GM12878 (cell line): ENCODE measurements at regions not wholly inside any gene's neighbourhood (a gene's known extent, or its start where the extent isn't known, plus 50 kb on each side); places are given as distances from the start of the nearest gene placed in this dataset.

ENCODE experiments used
- ATAC-seq: fragments of 200-7000 bp; cut with Tn5 transposase; 3 replicates; pipeline ENCODE4 v1.9.1; 2020; ENCODE audit warnings: mild to moderate bottlenecking, moderate library complexity
- BruUV-seq: library from RNA; stranded (reverse); fragments of 400-500 nt; replicated peaks from 2 replicates; lab custom pipeline; 2021; lab: Mats Ljungman, UMichigan
- CTCF ChIA-PET: fragments of 300-600 bp; sonication (Branson Sonifier 250); formaldehyde crosslinking; extraction: SDS; loops from one replicate; lab custom pipeline; 2021; ENCODE audit warnings: inconsistent platforms; lab: Yijun Ruan, JAX
- POLR2A ChIA-PET: fragments of 350-600 bp; formaldehyde crosslinking; extraction: SDS; loops from one replicate; lab custom pipeline; 2021; ENCODE audit warnings: inconsistent platforms; lab: Charles Lee
- RAD21 ChIA-PET: fragments of 300-600 bp; sonication (Branson Sonifier 250); formaldehyde crosslinking; loops from one replicate; lab custom pipeline; 2023; ENCODE audit warnings: antibody characterized with exemption; ENCODE audit not compliant: unreplicated experiment; lab: Charles Lee
- SMC1A ChIA-PET: fragments of 300-600 bp; sonication (Branson Sonifier 250); formaldehyde crosslinking; loops from one replicate; lab custom pipeline; 2023; ENCODE audit not compliant: unreplicated experiment, uncharacterized antibody; lab: Charles Lee
- DNase-seq: peaks from one replicate; pipeline ENCODE4 v3.0.0-alpha.2; 2011; ENCODE audit warnings: low read depth, low spot score
- FAIRE-seq: peaks from 3 replicates; lab custom pipeline; 2011; peaks lifted over from hg19 to GRCh38; lab: Jason Lieb, UNC
- H2AFZ ChIP-seq: 2 replicates; pipeline ENCODE4 v1.6.0; 2011; ENCODE audit warnings: low read depth, low read length, control low read depth; ENCODE audit not compliant: control insufficient read depth
- H3K27ac ChIP-seq: 2 replicates; pipeline ENCODE4 v1.5.1; 2011; ENCODE audit warnings: control low read depth; ENCODE audit not compliant: control insufficient read depth, insufficient read depth
- H3K27me3 ChIP-seq, 2 experiments: replicated peaks in 1 of 2; 2 replicates each; pipeline versions ENCODE4 v1.6.0 to v1.6.1; 2011; ENCODE audit warnings: low read length in 1 of 2; ENCODE audit not compliant: control insufficient read depth in 2 of 2, insufficient read depth in 2 of 2
- H3K36me3 ChIP-seq, 2 experiments: 2 replicates each; pipeline ENCODE4 v1.5.1; 2011; ENCODE audit warnings: low read length in 1 of 2; ENCODE audit not compliant: control insufficient read depth in 2 of 2, insufficient read depth in 2 of 2
- H3K4me1 ChIP-seq: 2 replicates; pipeline ENCODE4 v1.6.1; 2011; ENCODE audit warnings: mild to moderate bottlenecking, low read length, moderate library complexity, mixed read lengths; ENCODE audit not compliant: control insufficient read depth, insufficient read depth
- H3K4me2 ChIP-seq: 2 replicates; pipeline ENCODE4 v1.6.0; 2011; ENCODE audit warnings: control low read depth; ENCODE audit not compliant: control insufficient read depth, insufficient read depth
- H3K4me3 ChIP-seq: fragments of 200-600 bp; sonication (generic); 2 replicates; pipeline ENCODE4 v1.5.1; 2016
- H3K79me2 ChIP-seq: 2 replicates; pipeline ENCODE4 v1.6.0; 2011; ENCODE audit warnings: low read length; ENCODE audit not compliant: control insufficient read depth, insufficient read depth
- H3K9ac ChIP-seq: 2 replicates; pipeline ENCODE4 v1.8.0; 2011; ENCODE audit warnings: low read length, control low read depth, mixed read lengths; ENCODE audit not compliant: control insufficient read depth, insufficient read depth
- H3K9me3 ChIP-seq: replicated peaks from 3 replicates; pipeline ENCODE4 v1.5.1; 2011; ENCODE audit warnings: mild to moderate bottlenecking, low read length; ENCODE audit not compliant: control insufficient read depth, insufficient read depth
- H4K20me1 ChIP-seq: 2 replicates; pipeline ENCODE4 v1.6.0; 2011; ENCODE audit not compliant: control insufficient read depth, insufficient read depth
- SP1 ChIP-seq: IDR thresholded peaks from one replicate; pipeline ENCODE4 v1.6.1; 2011; ENCODE audit warnings: low read depth, low read length
- TARDBP ChIP-seq: IDR thresholded peaks from 2 replicates; pipeline ENCODE4 v1.6.1; 2016; ENCODE audit warnings: borderline replicate concordance
- WGBS: methylation state at CpG from one replicate; pipeline ENCODE4 v1.1.6; 2016; ENCODE audit warnings: low lambda C conversion rate; ENCODE audit not compliant: insufficient replicate concordance, insufficient coverage; ENCODE audit errors: missing lambda C conversion rate; 5-methylcytosine and 5-hydroxymethylcytosine counted together
- in situ Hi-C: fragments of 300-500 bp; cut with MboI; formaldehyde crosslinking; loops from 9 replicates; pipeline ENCODE4 v1.14.3; 2018; ENCODE audit warnings: mixed read lengths
- intact Hi-C: fragments of 100-400 bp; cut with micrococcal nuclease; formaldehyde crosslinking; loops from one replicate; pipeline ENCODE4 v1.14.2; 2022; ENCODE audit not compliant: unreplicated experiment
- TF ChIP-seq, protein P1 (sequence below): fragments of 450-650 bp; IDR thresholded peaks from 2 replicates; pipeline ENCODE4 v1.6.1; 2014; ENCODE audit warnings: mild to moderate bottlenecking

DNA sequence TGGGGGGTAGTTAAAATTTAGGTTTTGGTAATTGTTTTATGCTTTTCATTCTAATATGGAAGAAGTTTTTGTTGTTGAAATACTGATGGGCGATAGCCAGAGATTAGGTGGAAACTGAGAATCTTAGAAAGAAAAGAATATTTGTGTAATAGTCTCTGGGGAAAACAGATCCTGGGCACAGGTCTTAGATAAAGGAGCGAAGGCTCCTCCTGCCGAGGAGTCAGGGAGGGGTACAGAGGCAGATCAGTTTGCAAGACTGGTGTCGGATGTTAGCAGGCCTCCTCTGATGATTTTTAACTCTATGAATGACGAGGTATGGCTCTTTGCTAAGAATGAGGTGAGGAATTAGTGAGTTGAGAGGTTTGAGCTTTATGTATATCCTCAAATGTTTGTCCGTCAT is 339.7 kb downstream of the HGF start:
- Histone ChIP-seq H3K9me3 (no peaks in the 10 kb centered on the region), H3K4me1 (no peaks in the 10 kb centered on the region), H3K4me2 (no peak overlapping the region), H3K9ac (no peak overlapping the region), H3K4me3 (no peak overlapping the region), H3K79me2 (no peaks in the 10 kb centered on the region)
- SMC1A ChIA-PET = interaction anchor here (0.6 kb wide), 1 partner anchor 158 kb away, joined by 4 read pairs; no protein-coding TSS in a partner anchor
- intact Hi-C loops = no loop called here
- BruUV-seq = no TSS peak
- FAIRE-seq = no peak
- no peak for TF ChIP-seq TARDBP
- TF ChIP-seq SP1 = no peak
- TF ChIP-seq, all 136 proteins: peak for 0
- Histone ChIP-seq H3K36me3 (no peaks in the 10 kb centered on the region), H2AFZ (no peak overlapping the region), H4K20me1 (no peaks in the 10 kb centered on the region), H3K27ac (no peak overlapping the region), H3K27me3 (no peaks in the 10 kb centered on the region)
- WGBS = 25% methylated on average over 6 of the region's 6 CpGs
- ChIA-PET RAD21 (no interaction called here), CTCF (no interaction called here), POLR2A (no interaction called here)
- in situ Hi-C loops = no loop called here
- no peak for DNase-seq
- ATAC-seq = no peak

DNA sequence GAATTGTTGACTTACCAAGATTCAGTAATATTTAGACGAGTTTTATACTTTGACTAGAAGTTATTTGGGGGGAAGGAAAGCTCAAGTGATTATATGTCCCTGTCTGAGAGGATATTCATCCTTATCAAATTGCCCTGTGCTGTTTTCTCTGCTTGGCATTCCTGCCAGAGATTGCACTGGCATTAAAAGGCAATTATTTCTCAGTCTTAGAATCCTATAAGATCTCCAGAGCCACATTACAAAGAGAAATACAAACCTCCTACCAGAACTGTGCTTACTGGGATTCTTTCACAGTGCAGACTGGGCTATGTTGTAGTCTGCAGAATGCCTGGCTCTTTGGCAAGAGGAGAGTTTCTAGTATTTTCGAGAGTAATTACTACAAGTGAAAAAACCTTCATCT is 342.4 kb downstream of the HGF start:
- intact Hi-C loops = no loop called here
- DNase-seq (no peak), ATAC-seq (no peak), FAIRE-seq (no peak)
- H3K27ac ChIP-seq = no peak overlapping the region
- BruUV-seq = no TSS peak
- RAD21 ChIA-PET = no interaction called here
- CTCF ChIA-PET = no interaction called here
- SMC1A ChIA-PET = interaction anchor here (0.6 kb wide), 1 partner anchor 1396 kb away, joined by 3 read pairs; no protein-coding TSS in a partner anchor
- no peaks in the 10 kb centered on the region for H3K9me3 ChIP-seq
- H3K36me3 ChIP-seq = no peaks in the 10 kb centered on the region
- H3K27me3 ChIP-seq = no peaks in the 10 kb centered on the region
- in situ Hi-C loops = no loop called here
- no peaks in the 10 kb centered on the region for H3K79me2 ChIP-seq
- H3K4me2 ChIP-seq = no peak overlapping the region
- TF ChIP-seq, protein P1, sequence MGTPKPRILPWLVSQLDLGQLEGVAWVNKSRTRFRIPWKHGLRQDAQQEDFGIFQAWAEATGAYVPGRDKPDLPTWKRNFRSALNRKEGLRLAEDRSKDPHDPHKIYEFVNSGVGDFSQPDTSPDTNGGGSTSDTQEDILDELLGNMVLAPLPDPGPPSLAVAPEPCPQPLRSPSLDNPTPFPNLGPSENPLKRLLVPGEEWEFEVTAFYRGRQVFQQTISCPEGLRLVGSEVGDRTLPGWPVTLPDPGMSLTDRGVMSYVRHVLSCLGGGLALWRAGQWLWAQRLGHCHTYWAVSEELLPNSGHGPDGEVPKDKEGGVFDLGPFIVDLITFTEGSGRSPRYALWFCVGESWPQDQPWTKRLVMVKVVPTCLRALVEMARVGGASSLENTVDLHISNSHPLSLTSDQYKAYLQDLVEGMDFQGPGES = no peak
- H4K20me1 ChIP-seq = no peaks in the 10 kb centered on the region
- H3K4me3 ChIP-seq = no peak overlapping the region
- POLR2A ChIA-PET = no interaction called here
- 0% methylated on average over 2 of the region's 2 CpGs for WGBS
- no peak overlapping the region for H3K9ac ChIP-seq
- no peaks in the 10 kb centered on the region for H3K4me1 ChIP-seq
- H2AFZ ChIP-seq = no peak overlapping the region
